DND-41 (cell line): ENCODE measurements at regions not wholly inside any gene's neighbourhood (a gene's known extent, or its start where the extent isn't known, plus 50 kb on each side); places are given as distances from the start of the nearest gene placed in this dataset.

ENCODE experiments used
- ATAC-seq: fragments of 200-7000 bp; cut with Tn5 transposase; 3 replicates; pipeline ENCODE4 v1.9.1; 2021; ENCODE audit warnings: low read depth; ENCODE audit not compliant: insufficient read depth
- DNase-seq: peaks from one replicate; pipeline ENCODE4 v3.0.0-alpha.2; 2020
- H2AFZ ChIP-seq: 2 replicates; pipeline ENCODE4 v1.6.0; 2012; ENCODE audit warnings: low read depth, low read length
- H3K27ac ChIP-seq: 2 replicates; pipeline ENCODE4 v1.5.1; 2012; ENCODE audit warnings: low read length, inconsistent platforms
- H3K27me3 ChIP-seq: fragments of 200-600 bp; sonication (generic); 2 replicates; pipeline ENCODE4 v1.6.0; 2012; ENCODE audit warnings: low read length, mild to moderate bottlenecking, inconsistent platforms; ENCODE audit not compliant: insufficient read depth, poor library complexity
- H3K36me3 ChIP-seq: 2 replicates; pipeline ENCODE4 v1.5.1; 2012; ENCODE audit warnings: low read length, inconsistent platforms; ENCODE audit not compliant: insufficient read depth
- H3K4me1 ChIP-seq: 2 replicates; pipeline ENCODE4 v1.5.1; 2012; ENCODE audit warnings: mild to moderate bottlenecking, low read length; ENCODE audit not compliant: insufficient read depth
- H3K4me2 ChIP-seq: 2 replicates; pipeline ENCODE4 v1.6.0; 2012; ENCODE audit warnings: mild to moderate bottlenecking, moderate library complexity, low read length, inconsistent platforms; ENCODE audit not compliant: insufficient read depth
- H3K4me3 ChIP-seq, 2 experiments: fragments of 200-600 bp in 1 of 2; shearing (Covaris generic) in 1 of 2; 2 replicates each; pipeline ENCODE4 v1.5.1; 2012 to 2016; ENCODE audit warnings: inconsistent platforms in 2 of 2, low read length in 2 of 2, mild to moderate bottlenecking in 2 of 2, low read depth in 1 of 2, moderate library complexity in 1 of 2
- H3K79me2 ChIP-seq: 2 replicates; pipeline ENCODE4 v1.6.0; 2012; ENCODE audit warnings: low read length, inconsistent platforms; ENCODE audit not compliant: insufficient read depth
- H3K9ac ChIP-seq: 2 replicates; pipeline ENCODE4 v1.6.0; 2012; ENCODE audit warnings: low read depth, mild to moderate bottlenecking, inconsistent platforms, low read length, moderate library complexity
- H3K9me3 ChIP-seq: 2 replicates; pipeline ENCODE4 v1.5.1; 2012; ENCODE audit warnings: low read length, moderate library complexity, mild to moderate bottlenecking, inconsistent platforms; ENCODE audit not compliant: insufficient read depth, severe bottlenecking
- H4K20me1 ChIP-seq: 2 replicates; pipeline ENCODE4 v1.6.0; 2012; ENCODE audit warnings: low read length; ENCODE audit not compliant: insufficient read depth
- CTCF ChIP-seq: IDR thresholded peaks from 2 replicates; pipeline ENCODE4 v1.5.1; 2012; ENCODE audit warnings: borderline replicate concordance, low read length, moderate library complexity, mild to moderate bottlenecking; ENCODE audit not compliant: poor library complexity, severe bottlenecking; ENCODE audit errors: extremely low read depth
- EZH2 ChIP-seq: IDR thresholded peaks from 3 replicates; pipeline ENCODE4 v1.6.1; 2012; ENCODE audit warnings: borderline replicate concordance, low read depth, mild to moderate bottlenecking, moderate library complexity, low read length, inconsistent platforms; ENCODE audit not compliant: severe bottlenecking

- Histone ChIP-seq H3K4me2 (no peak overlapping the region), H3K27me3 (peaks cover 8% of the 10 kb centered on the region), H3K4me1 (no peaks in the 10 kb centered on the region), H3K36me3 (no peaks in the 10 kb centered on the region), H3K79me2 (no peaks in the 10 kb centered on the region), H2AFZ (no peak overlapping the region), H4K20me1 (no peaks in the 10 kb centered on the region), H3K27ac (no peak overlapping the region), H3K4me3 (no peak overlapping the region), H3K9me3 (no peaks in the 10 kb centered on the region), H3K9ac (no peak overlapping the region)
- TF ChIP-seq CTCF = no peak
- no peak for TF ChIP-seq EZH2
- DNase-seq (no peak), ATAC-seq (no peak)
Measured at GRCh38 chr7:11247545-11247944, 273.9 kb downstream of the PHF14 start.

GRCh38 chr7:11251436-11251835 lies 277.8 kb downstream of the PHF14 start:
- ATAC-seq (no peak), DNase-seq (no peak)
- Histone ChIP-seq H2AFZ (no peak overlapping the region), H3K79me2 (no peaks in the 10 kb centered on the region), H4K20me1 (no peaks in the 10 kb centered on the region), H3K27ac (no peak overlapping the region), H3K4me2 (no peak overlapping the region), H3K4me1 (no peaks in the 10 kb centered on the region), H3K9me3 (no peaks in the 10 kb centered on the region), H3K4me3 (no peak overlapping the region), H3K27me3 (peaks cover 9% of the 10 kb centered on the region), H3K36me3 (no peaks in the 10 kb centered on the region), H3K9ac (no peak overlapping the region)
- TF ChIP-seq EZH2 = no peak

GRCh38 chr7:11252011-11252607 lies 278.4 kb downstream of the PHF14 start:
- no peaks in the 10 kb centered on the region for H3K9me3 ChIP-seq
- no peak for ATAC-seq

More at GRCh38 chr7:11252011-11252607, 278.4 kb downstream of the PHF14 start:
- no peak overlapping the region for H2AFZ ChIP-seq
- DNase-seq = no peak
- H3K36me3 ChIP-seq = no peaks in the 10 kb centered on the region
- no peaks in the 10 kb centered on the region for H4K20me1 ChIP-seq
- H3K27me3 ChIP-seq = peaks cover 14% of the 10 kb centered on the region
- H3K4me2 ChIP-seq = no peak overlapping the region
- H3K4me3 ChIP-seq = no peak overlapping the region
- TF ChIP-seq EZH2 (no peak), CTCF (no peak)
- H3K4me1 ChIP-seq = no peaks in the 10 kb centered on the region
- H3K79me2 ChIP-seq = no peaks in the 10 kb centered on the region
- H3K27ac ChIP-seq = no peak overlapping the region
- no peak overlapping the region for H3K9ac ChIP-seq
